Activated naive CD4-positive, alpha-beta T cell treated with anti-CD3 and anti-CD28 coated beads for 36 hours (primary cell): ENCODE measurements at regions not wholly inside any gene's neighbourhood (a gene's known extent, or its start where the extent isn't known, plus 50 kb on each side); places are given as distances from the start of the nearest gene placed in this dataset.

Experiments
- CTCF ChIA-PET: fragments of 350-600 bp; sonication (Branson Sonifier 250); formaldehyde crosslinking; loops from one replicate; lab custom pipeline; 2021; ENCODE audit warnings: antibody characterized with exemption; lab: Charles Lee
- DNase-seq: peaks from one replicate; pipeline ENCODE4 v3.0.0-alpha.2; 2020
- H3K27ac Mint-ChIP-seq: one replicate; pipeline ENCODE4 v1.8.0; 2021; ENCODE audit warnings: mild to moderate bottlenecking, mixed read lengths
- H3K27me3 Mint-ChIP-seq: one replicate; pipeline ENCODE4 v1.8.0; 2021; ENCODE audit warnings: low read depth, mixed read lengths
- H3K36me3 Mint-ChIP-seq: one replicate; pipeline ENCODE4 v1.8.0; 2021; ENCODE audit warnings: low read depth, mixed read lengths
- H3K4me1 Mint-ChIP-seq: one replicate; pipeline ENCODE4 v1.8.0; 2021; ENCODE audit warnings: low read depth, mixed read lengths
- H3K4me3 Mint-ChIP-seq: one replicate; pipeline ENCODE4 v1.8.0; 2021; ENCODE audit warnings: mild to moderate bottlenecking, moderate library complexity, mixed read lengths
- H3K9me3 Mint-ChIP-seq: one replicate; pipeline ENCODE4 v1.8.0; 2021; ENCODE audit warnings: mixed read lengths
- intact Hi-C: fragments of 100-400 bp; cut with micrococcal nuclease; formaldehyde crosslinking; loops from one replicate; pipeline ENCODE4 v1.15.1; 2023

GRCh38 chr9:80518441-80518840, 946.7 kb downstream of the TLE4 start:
- H3K27ac Mint-ChIP-seq: no peak overlapping the region
- H3K4me3 Mint-ChIP-seq: no peak overlapping the region
- intact Hi-C loops: no loop called here
- H3K36me3 Mint-ChIP-seq: no peaks in the 10 kb centered on the region
- H3K27me3 Mint-ChIP-seq: no peaks in the 10 kb centered on the region
- CTCF ChIA-PET: no interaction called here
- DNase-seq: no peak
- peaks cover 5% of the 10 kb centered on the region for H3K9me3 Mint-ChIP-seq
- no peaks in the 10 kb centered on the region for H3K4me1 Mint-ChIP-seq

DNA sequence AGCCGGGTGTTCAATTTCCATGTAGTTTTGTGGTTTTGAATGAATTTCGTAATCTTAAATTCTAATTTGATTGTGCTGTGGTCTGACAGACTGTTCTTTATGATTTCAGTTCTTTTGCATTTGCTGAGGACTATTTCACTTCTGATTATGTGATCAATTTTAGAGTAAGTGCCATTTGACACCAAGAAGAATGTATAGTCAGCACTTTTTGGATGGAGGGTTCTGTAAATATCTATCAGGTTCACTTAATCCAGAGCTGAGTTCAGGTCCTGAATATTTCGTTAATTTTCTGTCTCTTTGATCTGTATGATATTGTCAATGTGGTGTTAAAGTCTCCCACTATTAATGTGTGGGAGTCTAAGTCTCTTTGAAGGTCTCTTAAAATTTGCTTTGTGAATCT, 944.9 kb downstream of the TLE4 start:
- no peak overlapping the region for H3K27ac Mint-ChIP-seq
- no peaks in the 10 kb centered on the region for H3K4me1 Mint-ChIP-seq
- intact Hi-C loops: no loop called here
- CTCF ChIA-PET: no interaction called here
- peaks cover 5% of the 10 kb centered on the region for H3K9me3 Mint-ChIP-seq
- no peak overlapping the region for H3K4me3 Mint-ChIP-seq
- no peaks in the 10 kb centered on the region for H3K27me3 Mint-ChIP-seq
- no peaks in the 10 kb centered on the region for H3K36me3 Mint-ChIP-seq
- DNase-seq: no peak

GRCh38 chr9:80509358-80509757, 937.6 kb downstream of the TLE4 start:
- Mint-ChIP-seq H3K4me3 (no peak overlapping the region), H3K27ac (no peak overlapping the region), H3K27me3 (no peaks in the 10 kb centered on the region), H3K9me3 (peaks cover 2% of the 10 kb centered on the region), H3K36me3 (no peaks in the 10 kb centered on the region), H3K4me1 (no peaks in the 10 kb centered on the region)
- DNase-seq: no peak
- CTCF ChIA-PET: no interaction called here
- intact Hi-C loops: no loop called here

DNA sequence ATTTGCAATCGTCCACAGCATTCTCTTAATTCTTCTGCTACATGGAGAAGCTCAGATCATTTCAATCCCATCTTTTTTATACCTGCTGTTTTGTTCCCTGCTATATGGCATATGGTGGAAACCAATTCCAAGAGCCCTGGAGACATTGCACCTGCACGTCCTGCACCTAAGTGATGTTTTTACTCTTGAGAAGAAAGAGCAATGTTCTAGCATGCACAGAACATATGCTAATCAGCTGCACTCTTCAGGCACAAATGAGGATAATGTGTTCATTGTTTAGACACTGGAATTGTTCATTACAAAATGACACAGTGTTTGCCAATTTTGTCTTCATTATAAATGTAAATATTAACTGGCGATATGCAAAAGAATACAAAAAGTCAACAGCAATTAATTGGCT, 935.8 kb downstream of the TLE4 start:
- Mint-ChIP-seq H3K4me1 (no peaks in the 10 kb centered on the region), H3K36me3 (no peaks in the 10 kb centered on the region), H3K27ac (no peak overlapping the region), H3K9me3 (peaks cover 2% of the 10 kb centered on the region), H3K27me3 (no peaks in the 10 kb centered on the region), H3K4me3 (no peak overlapping the region)
- DNase-seq: no peak
- CTCF ChIA-PET: no interaction called here
- intact Hi-C loops: no loop called here

- intact Hi-C loops: no loop called here
- no peak overlapping the region for H3K4me3 Mint-ChIP-seq
- CTCF ChIA-PET: interaction anchor here (0.5 kb wide), 1 partner anchor 933 kb away, joined by 6 read pairs; no protein-coding TSS in a partner anchor
- no peak overlapping the region for H3K27ac Mint-ChIP-seq
- DNase-seq: no peak
- no peaks in the 10 kb centered on the region for H3K36me3 Mint-ChIP-seq
- peaks cover 2% of the 10 kb centered on the region for H3K9me3 Mint-ChIP-seq
- no peaks in the 10 kb centered on the region for H3K4me1 Mint-ChIP-seq
- no peaks in the 10 kb centered on the region for H3K27me3 Mint-ChIP-seq
Observed at GRCh38 chr9:80504601-80505230, 933.0 kb downstream of the TLE4 start.

GRCh38 chr9:80503671-80504281, 932.0 kb downstream of the TLE4 start:
- Mint-ChIP-seq H3K4me1 (no peaks in the 10 kb centered on the region), H3K9me3 (peaks cover 2% of the 10 kb centered on the region), H3K27ac (no peak overlapping the region), H3K27me3 (no peaks in the 10 kb centered on the region), H3K36me3 (no peaks in the 10 kb centered on the region), H3K4me3 (no peak overlapping the region)
- intact Hi-C loops: no loop called here
- CTCF ChIA-PET: interaction anchor here (0.5 kb wide), 1 partner anchor 932 kb away, joined by 6 read pairs; no protein-coding TSS in a partner anchor
- no peak for DNase-seq

DNA sequence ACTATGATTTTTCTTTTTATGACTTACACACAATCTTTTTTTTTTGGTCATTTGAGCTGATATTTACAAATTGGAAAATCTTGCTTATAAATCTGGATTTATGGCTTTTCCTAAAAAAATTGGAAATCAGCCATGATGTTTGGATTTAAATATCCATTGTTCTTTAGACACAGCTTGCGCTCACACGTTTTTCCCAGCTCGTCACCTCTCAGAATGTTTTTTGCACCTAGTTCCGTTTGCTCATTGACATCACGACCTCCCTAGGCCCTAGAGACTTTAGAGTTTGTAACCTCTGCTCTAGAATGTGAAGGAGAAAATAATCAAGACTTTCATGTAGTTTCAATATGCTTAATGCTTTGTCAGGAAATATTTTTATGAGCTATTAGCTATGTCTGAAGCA, 930.5 kb downstream of the TLE4 start:
- Mint-ChIP-seq H3K4me1 (no peaks in the 10 kb centered on the region), H3K27me3 (no peaks in the 10 kb centered on the region), H3K36me3 (no peaks in the 10 kb centered on the region), H3K27ac (no peak overlapping the region), H3K4me3 (no peak overlapping the region), H3K9me3 (peaks cover 2% of the 10 kb centered on the region)
- no peak for DNase-seq
- CTCF ChIA-PET: no interaction called here
- intact Hi-C loops: no loop called here

DNA sequence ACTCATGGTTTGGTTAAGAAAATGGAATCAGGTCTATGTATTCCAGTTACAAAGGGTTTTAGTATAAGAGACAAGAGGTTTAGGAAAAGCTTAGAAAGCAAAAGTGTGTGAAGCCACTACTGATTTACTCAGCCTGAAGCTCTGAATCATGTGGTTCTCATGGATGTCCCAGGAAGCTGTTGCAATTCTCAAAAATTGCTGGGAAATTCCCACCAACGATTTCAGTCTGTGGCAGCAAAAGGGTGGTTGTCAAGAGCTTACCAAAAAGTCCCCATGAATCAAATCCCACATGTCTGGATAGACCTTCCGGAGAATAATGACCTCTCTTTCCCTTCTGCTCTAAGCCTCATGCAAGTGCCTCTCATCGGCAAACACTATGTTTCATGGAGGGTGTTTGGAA, 929.9 kb downstream of the TLE4 start:
- DNase-seq: no peak
- H3K9me3 Mint-ChIP-seq: peaks cover 2% of the 10 kb centered on the region
- no peaks in the 10 kb centered on the region for H3K27me3 Mint-ChIP-seq
- no peaks in the 10 kb centered on the region for H3K4me1 Mint-ChIP-seq
- H3K4me3 Mint-ChIP-seq: no peak overlapping the region
- H3K27ac Mint-ChIP-seq: no peak overlapping the region
- CTCF ChIA-PET: no interaction called here
- H3K36me3 Mint-ChIP-seq: no peaks in the 10 kb centered on the region
- intact Hi-C loops: no loop called here

GRCh38 chr9:80500300-80500699, 928.5 kb downstream of the TLE4 start:
- CTCF ChIA-PET: no interaction called here
- no peaks in the 10 kb centered on the region for H3K27me3 Mint-ChIP-seq
- intact Hi-C loops: no loop called here
- H3K4me3 Mint-ChIP-seq: no peak overlapping the region
- H3K4me1 Mint-ChIP-seq: no peaks in the 10 kb centered on the region
- no peak for DNase-seq
- H3K36me3 Mint-ChIP-seq: no peaks in the 10 kb centered on the region
- peaks cover 4% of the 10 kb centered on the region for H3K9me3 Mint-ChIP-seq
- no peak overlapping the region for H3K27ac Mint-ChIP-seq

GRCh38 chr9:80498001-80498555, 926.3 kb downstream of the TLE4 start:
- CTCF ChIA-PET: no interaction called here
- Mint-ChIP-seq H3K27ac (no peak overlapping the region), H3K4me3 (no peak overlapping the region), H3K36me3 (no peaks in the 10 kb centered on the region), H3K27me3 (no peaks in the 10 kb centered on the region), H3K9me3 (peaks cover 4% of the 10 kb centered on the region), H3K4me1 (no peaks in the 10 kb centered on the region)
- intact Hi-C loops: no loop called here
- no peak for DNase-seq

- DNase-seq: no peak
- Mint-ChIP-seq H3K27ac (no peak overlapping the region), H3K27me3 (no peaks in the 10 kb centered on the region), H3K4me3 (no peak overlapping the region), H3K36me3 (no peaks in the 10 kb centered on the region), H3K9me3 (peaks cover 4% of the 10 kb centered on the region), H3K4me1 (no peaks in the 10 kb centered on the region)
- CTCF ChIA-PET: no interaction called here
- intact Hi-C loops: no loop called here
Observed at GRCh38 chr9:80496901-80497556, 925.3 kb downstream of the TLE4 start.

DNA sequence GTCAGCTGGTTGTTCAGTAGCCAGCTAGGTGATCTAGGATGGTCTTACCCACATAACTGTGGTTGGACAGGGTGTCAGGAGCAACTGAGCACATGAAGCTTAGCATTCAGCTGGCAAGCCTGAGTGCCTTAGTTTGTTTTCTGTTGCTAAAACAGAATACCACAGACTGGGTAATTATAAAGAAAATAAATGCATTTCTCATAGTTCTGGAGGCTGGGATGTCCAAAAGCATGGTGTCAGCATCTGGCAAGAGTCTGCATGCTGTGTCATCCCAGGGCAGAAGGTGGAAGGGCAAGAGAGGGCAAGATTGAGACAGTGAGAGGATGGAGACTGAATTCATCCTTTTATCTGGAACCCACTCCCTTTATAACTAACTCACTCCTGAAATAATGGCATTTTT, 921.5 kb downstream of the TLE4 start:
- CTCF ChIA-PET: no interaction called here
- no peaks in the 10 kb centered on the region for H3K4me1 Mint-ChIP-seq
- DNase-seq: no peak
- no peak overlapping the region for H3K4me3 Mint-ChIP-seq
- no peak overlapping the region for H3K27ac Mint-ChIP-seq
- no peaks in the 10 kb centered on the region for H3K36me3 Mint-ChIP-seq
- intact Hi-C loops: no loop called here
- H3K27me3 Mint-ChIP-seq: no peaks in the 10 kb centered on the region
- H3K9me3 Mint-ChIP-seq: peaks cover 2% of the 10 kb centered on the region

GRCh38 chr9:80492221-80492620, 920.5 kb downstream of the TLE4 start:
- no peaks in the 10 kb centered on the region for H3K4me1 Mint-ChIP-seq
- CTCF ChIA-PET: no interaction called here
- no peak for DNase-seq
- H3K4me3 Mint-ChIP-seq: no peak overlapping the region
- H3K27ac Mint-ChIP-seq: no peak overlapping the region
- H3K27me3 Mint-ChIP-seq: no peaks in the 10 kb centered on the region
- intact Hi-C loops: no loop called here
- H3K36me3 Mint-ChIP-seq: no peaks in the 10 kb centered on the region
- peaks cover 2% of the 10 kb centered on the region for H3K9me3 Mint-ChIP-seq
